HepG2 (cell line): ENCODE measurements at regions not wholly inside any gene's neighbourhood (a gene's known extent, or its start where the extent isn't known, plus 50 kb on each side); places are given as distances from the start of the nearest gene placed in this dataset.

Source experiments
- ATAC-seq: fragments of 200-7000 bp; cut with Tn5 transposase; 3 replicates; pipeline ENCODE4 v1.9.1; 2020; ENCODE audit warnings: mild to moderate bottlenecking, moderate library complexity
- BruUV-seq: library from RNA; stranded (reverse); fragments of 400-500 nt; replicated peaks from 2 replicates; lab custom pipeline; 2021; lab: Mats Ljungman, UMichigan
- CTCF ChIA-PET: fragments of 300-600 bp; formaldehyde crosslinking; extraction: SDS; loops from one replicate; lab custom pipeline; 2021; ENCODE audit warnings: low total read pairs, inconsistent platforms, low intra/inter-chr PET ratio; lab: Yijun Ruan, JAX
- POLR2A ChIA-PET: fragments of 350-600 bp; sonication (Branson Sonifier 250); formaldehyde crosslinking; loops from one replicate; lab custom pipeline; 2020; ENCODE audit warnings: antibody characterized with exemption, inconsistent platforms; lab: Yijun Ruan, JAX
- DNase-seq: peaks from one replicate; pipeline ENCODE4 v3.0.0-alpha.2; 2015; ENCODE audit warnings: low spot score
- FAIRE-seq: peaks from 3 replicates; lab custom pipeline; 2011; peaks lifted over from hg19 to GRCh38; lab: Jason Lieb, UNC
- H2AFZ ChIP-seq: one replicate; pipeline ENCODE4 v1.6.1; 2011; ENCODE audit warnings: low read length, inconsistent platforms
- H3K27ac ChIP-seq: fragments of 300-600 bp; 3 replicates; pipeline ENCODE4 v1.8.0; 2011; ENCODE audit warnings: mixed run types, mild to moderate bottlenecking, mixed read lengths, low read length, inconsistent platforms; ENCODE audit not compliant: insufficient read depth; ENCODE audit errors: extremely low read length
- H3K27me3 ChIP-seq, 2 experiments: fragments of 200-600 bp in 1 of 2; 2 replicates in 1 of 2; 3 replicates in 1 of 2; pipeline versions ENCODE4 v1.6.0 to v1.8.0; 2011; ENCODE audit warnings: low read length in 2 of 2, mild to moderate bottlenecking in 2 of 2, moderate library complexity in 2 of 2, inconsistent platforms in 1 of 2; ENCODE audit not compliant: insufficient read depth in 2 of 2, control insufficient read depth in 1 of 2
- H3K36me3 ChIP-seq, 2 experiments: fragments of 200-600 bp in 1 of 2; replicated peaks in 1 of 2; 2 replicates in 1 of 2; 3 replicates in 1 of 2; pipeline versions ENCODE4 v1.5.1 to v1.8.0; 2011; ENCODE audit warnings: low read length in 2 of 2, inconsistent platforms in 1 of 2; ENCODE audit not compliant: insufficient read depth in 2 of 2, control insufficient read depth in 1 of 2
- H3K4me1 ChIP-seq: 2 replicates; pipeline ENCODE4 v1.5.1; 2012; ENCODE audit warnings: low read length, inconsistent platforms; ENCODE audit not compliant: insufficient read depth
- H3K4me2 ChIP-seq: 2 replicates; pipeline ENCODE4 v1.6.0; 2011; ENCODE audit warnings: low read depth, low read length, inconsistent platforms
- H3K4me3 ChIP-seq, 3 experiments: fragments of 200-600 bp in 1 of 3; sonication (generic), shearing (Covaris generic) in 1 of 3; replicated peaks in 1 of 3; 2 replicates each; pipeline ENCODE4 v1.5.1; 2011 to 2016; ENCODE audit warnings: low read length in 3 of 3, inconsistent platforms in 2 of 3, low read depth in 2 of 3, mild to moderate bottlenecking in 2 of 3, control low read depth in 1 of 3, mixed read lengths in 1 of 3; ENCODE audit not compliant: insufficient read depth in 1 of 3
- H3K79me2 ChIP-seq: one replicate; pipeline ENCODE4 v1.6.1; 2011; ENCODE audit warnings: low read length, inconsistent platforms; ENCODE audit not compliant: insufficient read depth
- H3K9ac ChIP-seq: 2 replicates; pipeline ENCODE4 v1.6.0; 2011; ENCODE audit warnings: mild to moderate bottlenecking, low read depth, low read length, inconsistent platforms; ENCODE audit not compliant: insufficient read depth
- H3K9me3 ChIP-seq: 2 replicates; pipeline ENCODE4 v1.5.1; 2012; ENCODE audit warnings: mild to moderate bottlenecking, low read length
- H4K20me1 ChIP-seq: 2 replicates; pipeline ENCODE4 v1.6.0; 2011; ENCODE audit warnings: inconsistent platforms, mild to moderate bottlenecking, low read length, moderate library complexity; ENCODE audit not compliant: insufficient read depth
- AHR ChIP-seq: IDR thresholded peaks from 2 replicates; pipeline ENCODE4 v1.6.1; 2018; ENCODE audit warnings: missing genetic modification reagents, missing compliant biosample characterization
- CENPT ChIP-seq: sonication (generic); formaldehyde crosslinking; IDR thresholded peaks from 2 replicates; pipeline ENCODE4 v1.8.0; 2022; ENCODE audit warnings: low read depth, mild to moderate bottlenecking, moderate library complexity, missing genetic modification reagents
- DPF2 ChIP-seq: sonication (generic); formaldehyde crosslinking; IDR thresholded peaks from 2 replicates; pipeline ENCODE4 v1.4.0; 2020; ENCODE audit warnings: mild to moderate bottlenecking, low read depth, missing genetic modification reagents, borderline replicate concordance
- HCFC1 ChIP-seq: fragments of 150-350 bp; IDR thresholded peaks from 2 replicates; pipeline ENCODE4 v1.6.1; 2014; ENCODE audit warnings: low read depth, low read length
- MAFK ChIP-seq, 2 experiments: IDR thresholded peaks in 1 of 2; conservative IDR thresholded peaks in 1 of 2; 2 replicates each; pipeline ENCODE4 v1.6.1; 2011; ENCODE audit warnings: improper control_type of control experiment in 2 of 2, low read length in 2 of 2
- NFATC3 ChIP-seq: sonication (generic); formaldehyde crosslinking; IDR thresholded peaks from 2 replicates; pipeline ENCODE4 v1.5.1; 2020; ENCODE audit warnings: mild to moderate bottlenecking, missing genetic modification reagents
- SIN3B ChIP-seq: fragments of 150-350 bp; IDR thresholded peaks from 2 replicates; pipeline ENCODE4 v1.6.1; 2014; ENCODE audit warnings: low read length
- TFDP1 ChIP-seq: IDR thresholded peaks from 2 replicates; pipeline ENCODE4 v1.6.1; 2016; ENCODE audit warnings: missing compliant biosample characterization, missing genetic modification reagents, borderline replicate concordance
- ZNF34 ChIP-seq: sonication (generic); formaldehyde crosslinking; IDR thresholded peaks from 2 replicates; pipeline ENCODE4 v1.4.0; 2020; ENCODE audit warnings: mild to moderate bottlenecking, missing genetic modification reagents, borderline replicate concordance
- ZNF441 ChIP-seq: sonication (generic); formaldehyde crosslinking; IDR thresholded peaks from 2 replicates; pipeline ENCODE4 v1.7.0; 2021; ENCODE audit warnings: missing genetic modification reagents, borderline replicate concordance
- ZNF446 ChIP-seq: sonication (generic); formaldehyde crosslinking; IDR thresholded peaks from 2 replicates; pipeline ENCODE4 v1.5.0; 2020; ENCODE audit warnings: mild to moderate bottlenecking, missing genetic modification reagents
- in situ Hi-C: cut with HindIII; loops from 2 replicates; pipeline ENCODE4 v1.10.0; 2017; ENCODE audit warnings: low pct_unique_long_range_greater_than_20kb; ENCODE audit not compliant: extremely low pct_ligation_motif_present
- intact Hi-C: fragments of 100-400 bp; cut with micrococcal nuclease; formaldehyde crosslinking; loops from one replicate; pipeline ENCODE4 v1.10.0; 2022; ENCODE audit not compliant: unreplicated experiment
- TF ChIP-seq, protein P1 (sequence below): sonication (generic); formaldehyde crosslinking; IDR thresholded peaks from 2 replicates; pipeline ENCODE4 v1.4.0; 2020; ENCODE audit warnings: mild to moderate bottlenecking, missing genetic modification reagents, borderline replicate concordance
- TF ChIP-seq, protein P2 (sequence below): sonication (generic); formaldehyde crosslinking; IDR thresholded peaks from 2 replicates; pipeline ENCODE4 v1.5.0; 2020; ENCODE audit warnings: mild to moderate bottlenecking, missing genetic modification reagents, borderline replicate concordance

DNA sequence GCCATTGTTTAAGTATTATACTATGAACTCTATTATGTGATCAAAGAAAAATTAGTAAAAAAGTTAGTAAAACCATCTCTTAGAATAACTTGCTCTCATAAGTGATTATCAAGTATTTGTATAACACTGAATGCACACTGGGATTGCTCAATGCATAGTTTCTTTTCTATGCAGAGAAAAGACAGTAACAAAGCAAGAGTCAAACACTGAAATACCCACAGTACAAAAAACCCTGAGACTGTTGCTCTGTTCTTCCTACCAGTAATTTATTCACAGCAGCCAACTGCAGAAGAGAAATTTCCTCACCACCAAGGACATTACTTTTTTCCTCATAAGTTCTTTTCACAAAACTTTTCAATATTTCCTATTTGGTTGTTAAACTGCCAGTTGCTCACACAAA lies 634.4 kb downstream of the DTWD2 start (continued):
- TF ChIP-seq, protein P1, sequence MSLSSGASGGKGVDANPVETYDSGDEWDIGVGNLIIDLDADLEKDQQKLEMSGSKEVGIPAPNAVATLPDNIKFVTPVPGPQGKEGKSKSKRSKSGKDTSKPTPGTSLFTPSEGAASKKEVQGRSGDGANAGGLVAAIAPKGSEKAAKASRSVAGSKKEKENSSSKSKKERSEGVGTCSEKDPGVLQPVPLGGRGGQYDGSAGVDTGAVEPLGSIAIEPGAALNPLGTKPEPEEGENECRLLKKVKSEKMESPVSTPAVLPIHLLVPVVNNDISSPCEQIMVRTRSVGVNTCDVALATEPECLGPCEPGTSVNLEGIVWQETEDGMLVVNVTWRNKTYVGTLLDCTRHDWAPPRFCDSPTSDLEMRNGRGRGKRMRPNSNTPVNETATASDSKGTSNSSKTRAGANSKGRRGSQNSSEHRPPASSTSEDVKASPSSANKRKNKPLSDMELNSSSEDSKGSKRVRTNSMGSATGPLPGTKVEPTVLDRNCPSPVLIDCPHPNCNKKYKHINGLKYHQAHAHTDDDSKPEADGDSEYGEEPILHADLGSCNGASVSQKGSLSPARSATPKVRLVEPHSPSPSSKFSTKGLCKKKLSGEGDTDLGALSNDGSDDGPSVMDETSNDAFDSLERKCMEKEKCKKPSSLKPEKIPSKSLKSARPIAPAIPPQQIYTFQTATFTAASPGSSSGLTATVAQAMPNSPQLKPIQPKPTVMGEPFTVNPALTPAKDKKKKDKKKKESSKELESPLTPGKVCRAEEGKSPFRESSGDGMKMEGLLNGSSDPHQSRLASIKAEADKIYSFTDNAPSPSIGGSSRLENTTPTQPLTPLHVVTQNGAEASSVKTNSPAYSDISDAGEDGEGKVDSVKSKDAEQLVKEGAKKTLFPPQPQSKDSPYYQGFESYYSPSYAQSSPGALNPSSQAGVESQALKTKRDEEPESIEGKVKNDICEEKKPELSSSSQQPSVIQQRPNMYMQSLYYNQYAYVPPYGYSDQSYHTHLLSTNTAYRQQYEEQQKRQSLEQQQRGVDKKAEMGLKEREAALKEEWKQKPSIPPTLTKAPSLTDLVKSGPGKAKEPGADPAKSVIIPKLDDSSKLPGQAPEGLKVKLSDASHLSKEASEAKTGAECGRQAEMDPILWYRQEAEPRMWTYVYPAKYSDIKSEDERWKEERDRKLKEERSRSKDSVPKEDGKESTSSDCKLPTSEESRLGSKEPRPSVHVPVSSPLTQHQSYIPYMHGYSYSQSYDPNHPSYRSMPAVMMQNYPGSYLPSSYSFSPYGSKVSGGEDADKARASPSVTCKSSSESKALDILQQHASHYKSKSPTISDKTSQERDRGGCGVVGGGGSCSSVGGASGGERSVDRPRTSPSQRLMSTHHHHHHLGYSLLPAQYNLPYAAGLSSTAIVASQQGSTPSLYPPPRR, result no peak
- TF ChIP-seq TFDP1 (no peak), ZNF34 (CRISPR knock-in tag) (no peak), NFATC3 (CRISPR knock-in tag) (no peak), AHR (CRISPR knock-in tag) (no peak)
- TF ChIP-seq, all 625 proteins: peak for 0

DNA sequence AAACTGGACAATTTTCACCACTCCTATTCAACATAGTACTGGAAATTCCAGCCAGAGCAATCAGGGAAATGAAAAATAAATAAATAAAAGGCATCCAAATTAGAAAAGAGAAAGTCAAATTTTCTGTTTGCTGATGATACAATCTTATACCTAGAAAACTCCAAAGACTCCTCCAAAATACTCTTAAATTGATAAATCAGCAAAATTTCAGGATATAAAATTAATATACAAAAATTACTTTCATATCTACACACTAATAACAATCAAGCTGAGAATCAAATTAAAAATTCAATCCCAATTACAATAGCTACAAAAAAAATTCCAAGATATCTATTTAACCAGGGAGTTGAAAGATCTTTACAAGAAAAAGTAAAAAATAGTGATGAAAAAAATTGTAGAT lies 651.9 kb downstream of the DTWD2 start:
- intact Hi-C loops, result no loop called here
- H3K4me1 ChIP-seq, result no peaks in the 10 kb centered on the region
- in situ Hi-C loops, result no loop called here
- no peaks in the 10 kb centered on the region for H3K9me3 ChIP-seq
- no peak overlapping the region for H3K4me2 ChIP-seq
- ChIA-PET CTCF (no interaction called here), POLR2A (no interaction called here)
- H3K27me3 ChIP-seq, result no peaks in the 10 kb centered on the region
- H2AFZ ChIP-seq, result no peak overlapping the region
- no peak overlapping the region for H3K4me3 ChIP-seq
- no peak overlapping the region for H3K9ac ChIP-seq
- ATAC-seq (no peak), FAIRE-seq (no peak), DNase-seq (no peak)
- no peaks in the 10 kb centered on the region for H3K79me2 ChIP-seq
- H4K20me1 ChIP-seq, result no peaks in the 10 kb centered on the region
- no peaks in the 10 kb centered on the region for H3K36me3 ChIP-seq
- no TSS peak for BruUV-seq
- no peak overlapping the region for H3K27ac ChIP-seq
- TF ChIP-seq, protein P2, sequence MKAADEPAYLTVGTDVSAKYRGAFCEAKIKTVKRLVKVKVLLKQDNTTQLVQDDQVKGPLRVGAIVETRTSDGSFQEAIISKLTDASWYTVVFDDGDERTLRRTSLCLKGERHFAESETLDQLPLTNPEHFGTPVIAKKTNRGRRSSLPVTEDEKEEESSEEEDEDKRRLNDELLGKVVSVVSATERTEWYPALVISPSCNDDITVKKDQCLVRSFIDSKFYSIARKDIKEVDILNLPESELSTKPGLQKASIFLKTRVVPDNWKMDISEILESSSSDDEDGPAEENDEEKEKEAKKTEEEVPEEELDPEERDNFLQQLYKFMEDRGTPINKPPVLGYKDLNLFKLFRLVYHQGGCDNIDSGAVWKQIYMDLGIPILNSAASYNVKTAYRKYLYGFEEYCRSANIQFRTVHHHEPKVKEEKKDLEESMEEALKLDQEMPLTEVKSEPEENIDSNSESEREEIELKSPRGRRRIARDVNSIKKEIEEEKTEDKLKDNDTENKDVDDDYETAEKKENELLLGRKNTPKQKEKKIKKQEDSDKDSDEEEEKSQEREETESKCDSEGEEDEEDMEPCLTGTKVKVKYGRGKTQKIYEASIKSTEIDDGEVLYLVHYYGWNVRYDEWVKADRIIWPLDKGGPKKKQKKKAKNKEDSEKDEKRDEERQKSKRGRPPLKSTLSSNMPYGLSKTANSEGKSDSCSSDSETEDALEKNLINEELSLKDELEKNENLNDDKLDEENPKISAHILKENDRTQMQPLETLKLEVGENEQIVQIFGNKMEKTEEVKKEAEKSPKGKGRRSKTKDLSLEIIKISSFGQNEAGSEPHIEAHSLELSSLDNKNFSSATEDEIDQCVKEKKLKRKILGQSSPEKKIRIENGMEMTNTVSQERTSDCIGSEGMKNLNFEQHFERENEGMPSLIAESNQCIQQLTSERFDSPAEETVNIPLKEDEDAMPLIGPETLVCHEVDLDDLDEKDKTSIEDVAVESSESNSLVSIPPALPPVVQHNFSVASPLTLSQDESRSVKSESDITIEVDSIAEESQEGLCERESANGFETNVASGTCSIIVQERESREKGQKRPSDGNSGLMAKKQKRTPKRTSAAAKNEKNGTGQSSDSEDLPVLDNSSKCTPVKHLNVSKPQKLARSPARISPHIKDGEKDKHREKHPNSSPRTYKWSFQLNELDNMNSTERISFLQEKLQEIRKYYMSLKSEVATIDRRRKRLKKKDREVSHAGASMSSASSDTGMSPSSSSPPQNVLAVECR (CRISPR knock-in tag), result no peak
- TF ChIP-seq MAFK (conservative IDR thresholded peaks at IDR 0.05 in 1 of 2, IDR thresholded peaks at IDR 0.05 in 1 of 2; ENCODE audit: low read length in 2 of 2) (peak in 1 of 2 experiments; percentile 72; a peak in 3 of 4 replicates), CENPT (CRISPR knock-in tag) (no peak), ZNF446 (CRISPR knock-in tag) (no peak), HCFC1 (no peak), ZNF441 (no peak), DPF2 (CRISPR knock-in tag) (no peak), SIN3B (no peak)
